ENCODE measurements at regions not wholly inside any gene's neighbourhood (a gene's known extent, or its start where the extent isn't known, plus 50 kb on each side); places are given as distances from the start of the nearest gene placed in this dataset.

- Histone ChIP-seq H3K4me1 (no peaks in the 10 kb centered on the region), H3K9me3 (peaks cover 3% of the 10 kb centered on the region; the same call in 1 of the 2 replicates), H3K36me3 (replicated peaks) (no peaks in the 10 kb centered on the region), H3K4me3 (no peak overlapping the region), H3K27me3 (ENCODE audit: low read depth) (no peaks in the 10 kb centered on the region)
- DNase-seq (ENCODE audit: low spot score in 2 of 2), result no peak
- in situ Hi-C loops (cut with MboI; ENCODE audit: low sequenced_read_pairs), result no loop called here
Measured at GRCh38 chr15:81596159-81596865, 222.3 kb upstream of the TMC3 start.

GRCh38 chr15:81595752-81596151 is 221.7 kb upstream of the TMC3 start:
- no peaks in the 10 kb centered on the region for H3K4me1 ChIP-seq
- H3K9me3 ChIP-seq, result peaks cover under 1% of the 10 kb centered on the region; the same call in 1 of the 2 replicates
- H3K27me3 ChIP-seq (ENCODE audit: low read depth), result no peaks in the 10 kb centered on the region
- in situ Hi-C loops (cut with MboI; ENCODE audit: low sequenced_read_pairs), result no loop called here
- DNase-seq (ENCODE audit: low spot score in 2 of 2), result no peak
- H3K36me3 ChIP-seq (replicated peaks), result no peaks in the 10 kb centered on the region
- no peak overlapping the region for H3K4me3 ChIP-seq

- Histone ChIP-seq H3K4me3 (no peak overlapping the region), H3K36me3 (replicated peaks) (no peaks in the 10 kb centered on the region), H3K27me3 (ENCODE audit: low read depth) (no peaks in the 10 kb centered on the region), H3K4me1 (no peaks in the 10 kb centered on the region), H3K9me3 (peaks cover 4% of the 10 kb centered on the region; the same call in 1 of the 2 replicates)
- in situ Hi-C loops (cut with MboI; ENCODE audit: low sequenced_read_pairs), result no loop called here
- DNase-seq (ENCODE audit: low spot score in 2 of 2), result no peak
Measured at GRCh38 chr15:81589671-81590070, 215.7 kb upstream of the TMC3 start.

- Histone ChIP-seq H3K4me3 (no peak overlapping the region), H3K4me1 (no peaks in the 10 kb centered on the region), H3K27me3 (ENCODE audit: low read depth) (no peaks in the 10 kb centered on the region), H3K36me3 (replicated peaks) (no peaks in the 10 kb centered on the region), H3K9me3 (no peaks in the 10 kb centered on the region)
- in situ Hi-C loops (cut with MboI; ENCODE audit: low sequenced_read_pairs), result no loop called here
- no peak for DNase-seq (ENCODE audit: low spot score in 2 of 2)
Measured at GRCh38 chr15:81575436-81576123, 201.6 kb upstream of the TMC3 start.

- no peak for DNase-seq (ENCODE audit: low spot score in 2 of 2)
- no peak overlapping the region for H3K4me3 ChIP-seq
Measured at GRCh38 chr15:81573098-81573746, 199.2 kb upstream of the TMC3 start.

GRCh38 chr15:81572190-81572589 is 198.2 kb upstream of the TMC3 start:
- DNase-seq (ENCODE audit: low spot score in 2 of 2), result no peak
- Histone ChIP-seq H3K27me3 (ENCODE audit: low read depth) (no peaks in the 10 kb centered on the region), H3K9me3 (no peaks in the 10 kb centered on the region), H3K4me3 (no peak overlapping the region), H3K36me3 (replicated peaks) (no peaks in the 10 kb centered on the region), H3K4me1 (no peaks in the 10 kb centered on the region)
- in situ Hi-C loops (cut with MboI; ENCODE audit: low sequenced_read_pairs), result no loop called here

More at GRCh38 chr15:81573098-81573746, 199.2 kb upstream of the TMC3 start:
- no peaks in the 10 kb centered on the region for H3K9me3 ChIP-seq
- in situ Hi-C loops (cut with MboI; ENCODE audit: low sequenced_read_pairs), result no loop called here
- no peaks in the 10 kb centered on the region for H3K27me3 ChIP-seq (ENCODE audit: low read depth)
- H3K4me1 ChIP-seq, result no peaks in the 10 kb centered on the region
- H3K36me3 ChIP-seq (replicated peaks), result no peaks in the 10 kb centered on the region

GRCh38 chr15:81569286-81570080 is 195.5 kb upstream of the TMC3 start:
- H3K4me3 ChIP-seq, result no peak overlapping the region
- H3K36me3 ChIP-seq (replicated peaks), result no peaks in the 10 kb centered on the region
- no peaks in the 10 kb centered on the region for H3K4me1 ChIP-seq
- in situ Hi-C loops (cut with MboI; ENCODE audit: low sequenced_read_pairs), result no loop called here
- no peaks in the 10 kb centered on the region for H3K9me3 ChIP-seq
- DNase-seq (ENCODE audit: low spot score in 2 of 2), result no peak
- no peaks in the 10 kb centered on the region for H3K27me3 ChIP-seq (ENCODE audit: low read depth)

GRCh38 chr15:81567924-81568323 is 193.9 kb upstream of the TMC3 start:
- no peak for DNase-seq (ENCODE audit: low spot score in 2 of 2)
- H3K36me3 ChIP-seq (replicated peaks), result no peaks in the 10 kb centered on the region
- no peak overlapping the region for H3K4me3 ChIP-seq
- H3K9me3 ChIP-seq, result no peaks in the 10 kb centered on the region
- no peaks in the 10 kb centered on the region for H3K4me1 ChIP-seq
- H3K27me3 ChIP-seq (ENCODE audit: low read depth), result no peaks in the 10 kb centered on the region
- in situ Hi-C loops (cut with MboI; ENCODE audit: low sequenced_read_pairs), result no loop called here

GRCh38 chr15:81562986-81563385 is 189.0 kb upstream of the TMC3 start:
- Histone ChIP-seq H3K27me3 (ENCODE audit: low read depth) (no peaks in the 10 kb centered on the region), H3K9me3 (no peaks in the 10 kb centered on the region), H3K36me3 (replicated peaks) (no peaks in the 10 kb centered on the region), H3K4me3 (no peak overlapping the region), H3K4me1 (no peaks in the 10 kb centered on the region)
- in situ Hi-C loops (cut with MboI; ENCODE audit: low sequenced_read_pairs), result no loop called here
- no peak for DNase-seq (ENCODE audit: low spot score in 2 of 2)

- no peaks in the 10 kb centered on the region for H3K27me3 ChIP-seq (ENCODE audit: low read depth)
- no peaks in the 10 kb centered on the region for H3K4me1 ChIP-seq
- no peaks in the 10 kb centered on the region for H3K9me3 ChIP-seq
- in situ Hi-C loops (cut with MboI; ENCODE audit: low sequenced_read_pairs), result no loop called here
- H3K4me3 ChIP-seq, result no peak overlapping the region
- no peaks in the 10 kb centered on the region for H3K36me3 ChIP-seq (replicated peaks)
- DNase-seq (ENCODE audit: low spot score in 2 of 2), result no peak
Measured at GRCh38 chr15:81560405-81560804, 186.4 kb upstream of the TMC3 start.

- no peaks in the 10 kb centered on the region for H3K9me3 ChIP-seq
- H3K4me1 ChIP-seq, result no peaks in the 10 kb centered on the region
- no peak overlapping the region for H3K4me3 ChIP-seq
- no peak for DNase-seq (ENCODE audit: low spot score in 2 of 2)
- in situ Hi-C loops (cut with MboI; ENCODE audit: low sequenced_read_pairs), result no loop called here
- no peaks in the 10 kb centered on the region for H3K27me3 ChIP-seq (ENCODE audit: low read depth)
- no peaks in the 10 kb centered on the region for H3K36me3 ChIP-seq (replicated peaks)
Measured at GRCh38 chr15:81558056-81558455, 184.0 kb upstream of the TMC3 start.

- DNase-seq (ENCODE audit: low spot score in 2 of 2), result no peak
- Histone ChIP-seq H3K9me3 (no peaks in the 10 kb centered on the region), H3K36me3 (replicated peaks) (no peaks in the 10 kb centered on the region), H3K4me1 (no peaks in the 10 kb centered on the region), H3K27me3 (ENCODE audit: low read depth) (no peaks in the 10 kb centered on the region), H3K4me3 (no peak overlapping the region)
- in situ Hi-C loops (cut with MboI; ENCODE audit: low sequenced_read_pairs), result no loop called here
Measured at GRCh38 chr15:81555346-81555745, 181.3 kb upstream of the TMC3 start.

- no peak for DNase-seq (ENCODE audit: low spot score in 2 of 2)
- in situ Hi-C loops (cut with MboI; ENCODE audit: low sequenced_read_pairs), result no loop called here
Measured at GRCh38 chr15:81548365-81549130, 174.5 kb upstream of the TMC3 start.

More at GRCh38 chr15:81548365-81549130, 174.5 kb upstream of the TMC3 start:
- Histone ChIP-seq H3K4me1 (no peaks in the 10 kb centered on the region), H3K36me3 (replicated peaks) (no peaks in the 10 kb centered on the region), H3K9me3 (no peaks in the 10 kb centered on the region), H3K27me3 (ENCODE audit: low read depth) (no peaks in the 10 kb centered on the region), H3K4me3 (no peak overlapping the region)

Data from HAP-1 (cell line).